Body of pancreas (tissue), 4 donors: ENCODE measurements at regions not wholly inside any gene's neighbourhood (a gene's known extent, or its start where the extent isn't known, plus 50 kb on each side); places are given as distances from the start of the nearest gene placed in this dataset.

Experiments
- ATAC-seq: fragments of 150-250 bp; one replicate; pipeline ENCODE4 v1.9.1; 2016
- DNase-seq, 4 donors: peaks; one replicate each; pipeline ENCODE4 v3.0.0-alpha.2; 2019
- H3K27ac ChIP-seq, 4 donors: fragments of 200-600 bp; sonication (generic); 1 replicate in 3 of 4; 2 replicates in 1 of 4; pipeline versions ENCODE4 v1.5.1 to v1.6.1; 2016 to 2019; ENCODE audit warnings: mild to moderate bottlenecking in 1 of 4, mixed read lengths in 1 of 4, moderate library complexity in 1 of 4
- H3K27me3 ChIP-seq, 2 donors: fragments of 200-600 bp; sonication (generic); one replicate each; pipeline ENCODE4 v1.6.0; 2016; ENCODE audit warnings: mild to moderate bottlenecking in 1 of 2
- H3K36me3 ChIP-seq, 2 donors: fragments of 200-600 bp; sonication (generic); replicated peaks in 1 of 2; 2 replicates each; pipeline ENCODE4 v1.5.1; 2016; ENCODE audit warnings: low read depth in 2 of 2; ENCODE audit not compliant: insufficient read depth in 1 of 2
- H3K4me1 ChIP-seq: fragments of 200-600 bp; sonication (generic); one replicate; pipeline ENCODE4 v1.6.0; 2016
- H3K4me3 ChIP-seq, 2 donors: fragments of 200-600 bp; sonication (generic); 1 replicate in 1 of 2; 2 replicates in 1 of 2; pipeline ENCODE4 v1.5.1; 2016 to 2019
- H3K9me3 ChIP-seq, 3 donors: fragments of 200-600 bp; sonication (generic); 1 replicate in 2 of 3; 2 replicates in 1 of 3; pipeline ENCODE4 v1.5.1; 2016
- CTCF ChIP-seq, 7 experiments: fragments of 450-650 bp in 4 of 7; fragments of 200-600 bp in 3 of 7; sonication (generic) in 3 of 7; IDR thresholded peaks; one replicate each; pipeline ENCODE4 v1.5.1; 2016 to 2019; ENCODE audit warnings: antibody characterized with exemption in 7 of 7
- POLR2A ChIP-seq, 3 donors: fragments of 450-650 bp; IDR thresholded peaks; one replicate each; pipeline ENCODE4 v1.6.1; 2016; ENCODE audit warnings: antibody characterized with exemption in 3 of 3, mild to moderate bottlenecking in 2 of 3
- WGBS, 2 donors: methylation state at CpG; one replicate each; pipeline ENCODE4 v1.1.5; 2017; 5-methylcytosine and 5-hydroxymethylcytosine counted together
- intact Hi-C: fragments of 100-400 bp; cut with DNase I; formaldehyde crosslinking; loops from one replicate; pipeline ENCODE4 v1.15.1; 2023

GRCh38 chr15:38894243-38894948, 329.8 kb upstream of the RASGRP1 start:
- TF ChIP-seq POLR2A (IDR thresholded peaks at IDR 0.05): no peak
- no peak for TF ChIP-seq CTCF (IDR thresholded peaks at IDR 0.05)
- Histone ChIP-seq H3K9me3 (no peaks in the 10 kb centered on the region), H3K36me3 (no peaks in the 10 kb centered on the region), H3K4me3 (no peak overlapping the region), H3K4me1 (peaks cover 10% of the 10 kb centered on the region), H3K27ac (peak overlapping the region in 3 of 4 donors; percentile 4 to 37 (median 35)), H3K27me3 (no peaks in the 10 kb centered on the region)
- DNase-seq (no peak), ATAC-seq (peak; percentile 56)
- 47 to 52% methylated on average over 2 of the region's 2 CpGs for WGBS, 2 donors
- intact Hi-C loops: no loop called here

GRCh38 chr15:38895326-38896255, 331.0 kb upstream of the RASGRP1 start:
- no peak overlapping the region for H3K4me3 ChIP-seq
- 68 to 72% methylated on average over 5 of the region's 5 CpGs for WGBS, 2 donors
- no peaks in the 10 kb centered on the region for H3K27me3 ChIP-seq
- peaks cover 10% of the 10 kb centered on the region for H3K4me1 ChIP-seq
- ATAC-seq: no peak
- H3K9me3 ChIP-seq: no peaks in the 10 kb centered on the region
- no peak for DNase-seq
- TF ChIP-seq POLR2A (IDR thresholded peaks at IDR 0.05): no peak
- no peak for TF ChIP-seq CTCF (IDR thresholded peaks at IDR 0.05)
- no peaks in the 10 kb centered on the region for H3K36me3 ChIP-seq
- H3K27ac ChIP-seq: peak overlapping the region in 1 of 4 donors; percentile 37
- intact Hi-C loops: no loop called here

GRCh38 chr15:38896647-38897046, 332.0 kb upstream of the RASGRP1 start:
- Histone ChIP-seq H3K4me1 (peaks cover 10% of the 10 kb centered on the region), H3K9me3 (no peaks in the 10 kb centered on the region), H3K27ac (no peak overlapping the region), H3K4me3 (no peak overlapping the region), H3K36me3 (no peaks in the 10 kb centered on the region), H3K27me3 (no peaks in the 10 kb centered on the region)
- DNase-seq (no peak), ATAC-seq (no peak)
- WGBS, 2 donors: 95 to 100% methylated on average over 1 of the region's 1 CpG
- TF ChIP-seq CTCF (IDR thresholded peaks at IDR 0.05) (no peak), POLR2A (IDR thresholded peaks at IDR 0.05) (no peak)
- intact Hi-C loops: no loop called here

- H3K36me3 ChIP-seq: no peaks in the 10 kb centered on the region
- no peak overlapping the region for H3K27ac ChIP-seq
- ATAC-seq: no peak
- no peaks in the 10 kb centered on the region for H3K27me3 ChIP-seq
- no peak for DNase-seq
- WGBS, 2 donors: 29 to 35% methylated on average over 1 of the region's 1 CpG
- no peak overlapping the region for H3K4me3 ChIP-seq
- intact Hi-C loops: no loop called here
- H3K9me3 ChIP-seq: no peaks in the 10 kb centered on the region
- peaks cover 10% of the 10 kb centered on the region for H3K4me1 ChIP-seq
- TF ChIP-seq POLR2A (IDR thresholded peaks at IDR 0.05): no peak
- TF ChIP-seq CTCF (IDR thresholded peaks at IDR 0.05): no peak
These were observed 332.9 kb upstream of the RASGRP1 start for GRCh38 chr15:38897551-38897950.
